Embryonic facial prominence (tissue), 1 donor: ENCODE measurements at regions not wholly inside any gene's neighbourhood (a gene's known extent, or its start where the extent isn't known, plus 50 kb on each side); places are given as distances from the start of the nearest gene placed in this dataset.
"Not testable (repeated sequence)": the region's sequence is repeated elsewhere in the genome, so short reads cannot be mapped to it uniquely, and the experiment has no call there.

Source experiments
- DNase-seq: peaks from one replicate; pipeline ENCODE4 v3.0.0-alpha.2; 2016; ENCODE audit errors: extremely low spot score

DNA sequence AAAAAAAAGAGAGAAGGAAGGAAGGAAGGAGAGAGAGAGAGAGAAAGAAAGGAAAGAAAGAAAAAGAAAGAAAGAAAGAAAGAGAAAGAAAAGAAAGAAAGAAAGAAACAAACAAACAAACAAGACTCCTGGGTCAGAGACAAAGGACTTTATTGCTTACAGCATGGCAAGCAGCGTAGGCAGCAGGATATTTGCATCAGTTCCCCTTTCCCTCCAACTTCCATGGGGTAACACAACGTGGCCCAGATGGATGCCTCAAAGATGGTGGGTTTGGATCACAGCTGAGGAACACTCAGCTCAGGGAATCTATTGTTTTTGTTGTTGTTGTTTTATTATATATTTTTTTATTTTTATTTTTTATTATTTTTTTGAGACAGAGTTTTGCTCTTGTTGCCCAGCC lies 128.5 kb upstream of the VKORC1L1 start:
- DNase-seq, result no peak

DNA sequence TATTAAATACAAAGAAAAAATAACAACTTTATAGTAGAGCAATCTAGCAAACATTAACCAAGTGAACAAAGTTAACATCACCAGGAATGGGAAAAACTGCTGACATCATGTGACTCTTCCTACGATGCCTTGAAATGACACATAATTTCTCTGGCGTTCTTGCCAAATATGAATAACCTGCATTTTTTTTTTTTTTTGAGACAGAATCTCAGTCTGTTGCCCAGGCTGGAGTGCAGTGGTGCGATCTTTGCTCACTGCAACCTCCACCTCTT lies 126.5 kb upstream of the VKORC1L1 start:
- no peak for DNase-seq

DNA sequence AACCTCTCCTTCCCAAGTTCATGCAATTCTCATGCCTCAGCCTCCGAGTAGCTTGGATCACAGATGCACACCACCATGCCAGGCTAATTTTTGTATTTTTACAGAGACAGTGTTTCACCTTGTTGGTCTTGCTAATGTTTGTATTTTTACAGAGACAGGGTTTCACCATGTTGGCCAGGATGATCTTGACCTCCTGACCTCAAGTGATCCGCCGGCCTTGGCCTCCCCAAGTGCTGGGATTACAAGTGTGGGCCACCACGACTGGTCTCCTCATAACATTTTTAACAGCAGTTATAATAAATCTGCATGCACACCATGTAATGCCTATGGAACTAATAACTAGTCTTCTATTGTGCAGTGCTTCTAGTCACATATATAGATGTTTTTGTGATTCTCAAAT lies 123.8 kb upstream of the VKORC1L1 start:
- DNase-seq, result no peak

DNA sequence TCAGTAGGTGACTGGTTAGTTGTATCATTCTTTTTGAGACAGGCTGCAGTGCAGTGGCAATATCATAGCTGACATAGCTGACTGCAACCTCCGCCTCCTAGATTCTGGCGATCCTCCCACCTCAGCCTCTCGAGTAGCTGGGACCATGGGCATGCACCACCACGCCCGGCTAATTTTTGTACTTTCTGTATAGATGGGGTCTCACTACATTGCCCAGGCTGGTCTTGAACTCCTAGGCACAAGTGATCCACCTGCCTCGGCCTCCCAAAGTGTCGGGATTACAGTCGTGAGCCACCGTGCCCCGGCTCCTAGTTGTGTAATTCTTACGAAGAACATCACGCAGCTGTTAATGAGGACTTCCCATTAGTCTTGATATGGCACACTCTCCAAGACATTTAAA lies 123.4 kb upstream of the VKORC1L1 start:
- no peak for DNase-seq

DNA sequence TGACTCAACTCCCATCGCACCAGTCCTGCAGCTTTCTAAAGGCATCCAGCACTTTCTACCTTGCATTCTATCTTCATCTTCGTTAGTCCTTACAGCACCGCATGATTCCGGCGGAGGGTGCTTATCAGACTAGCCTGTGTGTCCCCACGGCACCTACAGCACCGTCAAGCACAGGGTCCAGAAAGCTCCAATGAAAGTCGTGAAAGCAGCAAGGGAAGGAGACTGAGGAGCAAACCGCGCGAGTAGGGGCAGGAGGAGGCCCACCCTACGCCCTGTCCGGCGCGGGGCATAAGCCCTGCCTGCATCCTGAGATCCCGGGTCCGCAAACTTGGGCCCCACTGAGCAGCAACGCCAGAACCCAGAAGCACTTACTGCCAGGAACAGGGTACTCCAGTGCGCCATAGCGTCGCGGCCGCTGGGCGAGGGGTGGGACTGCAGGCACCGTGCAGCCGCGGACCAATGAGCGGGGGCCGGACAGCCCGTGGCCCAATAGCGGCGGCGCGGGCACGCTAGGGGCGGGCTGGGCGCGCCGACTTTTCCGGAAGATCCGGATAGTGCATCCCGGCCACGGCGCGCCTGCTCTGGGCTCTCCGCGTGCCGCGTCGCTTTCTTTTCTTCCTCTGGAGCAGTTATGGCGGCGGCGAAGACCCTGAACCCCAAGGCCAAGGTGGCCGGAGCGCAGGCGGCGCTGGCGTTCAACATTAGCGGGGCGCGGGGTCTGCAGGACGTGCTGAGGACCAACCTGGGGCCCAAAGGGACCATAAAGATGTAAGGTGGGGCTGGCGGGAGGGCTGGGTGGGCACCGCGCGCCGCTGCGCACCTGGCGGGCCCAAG lies 122.1 kb upstream of the VKORC1L1 start:
- DNase-seq, result peak; percentile 64

DNA sequence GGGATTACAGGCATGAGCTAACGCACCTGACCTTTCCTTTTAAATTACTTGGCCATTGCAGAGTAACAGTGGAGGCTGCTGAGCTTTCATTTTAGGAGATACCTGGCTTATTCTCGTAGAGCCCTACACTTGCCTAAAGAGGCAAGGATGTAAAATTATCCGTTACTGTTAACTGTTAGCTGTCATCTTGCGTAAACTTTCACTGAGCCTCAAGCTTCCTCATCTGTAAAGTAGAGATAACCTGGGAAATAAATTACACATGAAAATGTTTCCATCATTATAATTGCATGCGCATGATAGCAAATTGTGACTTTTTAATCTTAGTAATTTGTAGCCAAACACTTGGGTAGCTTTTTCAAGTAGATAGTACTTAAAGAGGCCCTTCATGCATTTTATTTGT lies 118.8 kb upstream of the VKORC1L1 start:
- not testable (repeated sequence) for DNase-seq

DNA sequence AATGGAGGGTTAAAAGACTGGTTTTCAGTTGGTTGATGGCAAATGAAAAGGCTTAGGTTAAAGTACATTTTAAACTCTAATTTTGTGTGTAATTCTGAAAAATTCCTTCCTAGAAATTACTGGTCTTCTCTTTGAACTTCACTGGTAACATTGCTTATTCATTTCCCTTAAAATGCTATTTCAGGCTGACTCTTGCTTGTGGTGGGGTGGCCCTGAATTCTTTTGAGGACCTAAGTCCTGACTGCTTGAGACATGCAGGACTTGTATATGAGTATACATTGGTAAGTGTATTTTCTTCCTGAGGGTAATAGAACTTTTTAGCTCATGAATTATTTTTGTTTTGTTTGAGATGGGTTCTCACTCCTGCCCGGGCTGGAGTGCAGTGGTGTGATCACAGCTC lies 113.9 kb upstream of the VKORC1L1 start:
- not testable (repeated sequence) for DNase-seq

DNA sequence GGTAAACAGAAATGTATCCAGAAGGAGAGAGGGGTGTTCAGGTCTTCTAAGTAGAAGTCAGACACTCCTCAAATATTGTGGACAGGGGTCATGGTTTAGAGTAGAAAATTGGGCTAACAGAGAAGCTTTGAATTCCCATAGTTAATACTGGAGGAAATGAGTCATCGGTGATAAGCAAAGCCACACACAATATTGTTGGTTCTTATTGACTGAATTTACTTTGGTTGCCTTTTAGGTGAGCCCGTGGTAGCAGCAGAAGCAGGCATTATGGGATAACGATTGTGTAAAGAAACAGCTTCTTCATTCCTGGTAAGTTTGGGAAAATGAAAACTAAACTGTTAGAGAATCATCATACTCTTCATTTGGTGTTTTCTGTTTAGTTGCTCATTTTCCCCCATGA lies 110.2 kb upstream of the VKORC1L1 start:
- not testable (repeated sequence) for DNase-seq

DNA sequence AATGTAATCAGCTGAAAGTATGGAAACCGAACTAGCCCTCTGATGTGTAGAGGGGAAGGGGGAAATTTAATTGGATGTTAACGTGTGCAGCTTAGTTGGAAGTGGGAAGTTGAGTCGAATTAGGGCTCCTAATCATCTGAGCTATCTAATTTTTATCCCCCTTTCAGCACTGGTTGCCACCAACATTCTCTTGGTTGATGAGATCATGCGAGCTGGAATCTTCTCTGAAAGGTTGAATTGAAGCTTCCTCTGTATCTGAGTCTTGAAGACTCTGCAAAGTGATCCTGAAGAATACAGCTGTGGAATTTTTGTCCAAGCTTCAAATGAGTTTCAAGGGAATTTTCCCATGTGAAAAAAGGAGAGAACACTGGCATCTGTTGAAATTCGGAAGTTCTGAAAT lies 109.8 kb upstream of the VKORC1L1 start:
- not testable (repeated sequence) for DNase-seq

DNA sequence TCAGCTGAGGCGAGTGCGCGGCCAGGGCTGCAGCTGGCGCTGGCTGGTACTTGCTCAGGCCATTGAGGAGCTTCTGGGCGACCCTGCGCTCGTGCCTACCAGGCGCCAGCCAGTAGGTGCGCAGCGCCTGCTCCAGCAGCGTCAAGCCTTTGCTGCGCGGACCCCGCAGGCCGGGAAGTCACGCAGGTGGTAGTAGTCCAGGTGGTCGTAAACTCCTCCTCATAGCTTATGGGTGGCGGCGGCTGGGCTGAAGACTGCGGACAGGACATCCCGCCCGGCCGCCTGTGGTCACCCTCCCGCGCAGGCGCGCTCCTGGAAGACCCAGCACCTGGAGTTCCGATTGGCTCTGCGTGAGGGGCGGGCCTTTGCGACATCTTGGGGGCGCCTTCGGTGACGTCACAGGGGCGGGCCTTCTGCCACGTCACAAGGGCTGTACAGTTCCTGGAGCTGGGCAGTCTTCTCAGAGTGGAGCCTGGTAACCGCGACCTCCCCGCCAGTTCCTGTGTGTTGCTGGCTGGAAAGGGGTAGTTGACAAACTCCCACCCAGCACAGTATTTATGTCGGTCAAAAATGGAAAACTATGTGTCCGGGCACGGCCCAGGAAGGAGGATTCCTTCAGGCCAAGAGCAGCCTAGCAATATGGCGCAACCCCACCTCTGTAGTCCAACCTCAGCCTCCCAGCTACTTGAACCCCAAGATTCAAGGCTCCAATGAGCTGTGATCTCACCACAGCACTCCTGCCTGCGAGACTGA lies 102.2 kb upstream of the VKORC1L1 start:
- DNase-seq, result peak; percentile 80

DNA sequence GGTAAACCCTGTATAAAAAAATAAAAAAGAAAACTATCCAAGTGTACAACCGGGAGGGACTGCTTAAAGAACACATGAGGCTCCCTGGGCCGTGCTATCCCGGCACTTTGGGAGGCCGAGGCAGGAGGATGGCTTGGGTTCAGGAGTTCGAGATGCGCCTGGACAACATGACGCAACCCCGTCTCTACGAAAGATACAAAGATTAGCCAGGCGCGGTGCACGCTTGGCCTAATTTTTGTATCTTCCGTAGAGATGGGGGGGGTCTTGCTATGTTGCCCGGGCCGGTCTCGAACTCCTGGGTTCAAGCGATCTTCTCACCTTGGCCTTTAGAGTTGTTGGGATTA lies 101.7 kb upstream of the VKORC1L1 start:
- not testable (repeated sequence) for DNase-seq

DNA sequence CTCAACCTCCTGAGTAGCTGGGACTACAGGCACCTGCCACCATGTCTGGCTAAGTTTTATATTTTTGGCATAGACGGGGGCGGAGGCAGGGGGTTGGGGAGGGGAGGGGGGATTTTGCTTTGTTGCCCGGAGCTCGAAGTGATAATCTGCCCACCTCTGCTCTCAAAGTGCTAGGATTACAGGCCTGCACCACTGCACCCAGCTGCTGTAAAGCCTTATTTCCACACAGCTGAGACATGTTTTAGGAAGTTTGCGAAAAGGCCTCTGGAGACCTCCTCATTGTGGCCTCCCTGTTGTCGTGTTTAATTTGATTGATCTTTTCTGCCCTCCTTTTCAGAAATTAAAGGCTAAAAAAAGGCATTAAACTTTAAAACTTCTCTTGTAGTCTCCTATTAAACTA lies 96.2 kb upstream of the VKORC1L1 start:
- not testable (repeated sequence) for DNase-seq

DNA sequence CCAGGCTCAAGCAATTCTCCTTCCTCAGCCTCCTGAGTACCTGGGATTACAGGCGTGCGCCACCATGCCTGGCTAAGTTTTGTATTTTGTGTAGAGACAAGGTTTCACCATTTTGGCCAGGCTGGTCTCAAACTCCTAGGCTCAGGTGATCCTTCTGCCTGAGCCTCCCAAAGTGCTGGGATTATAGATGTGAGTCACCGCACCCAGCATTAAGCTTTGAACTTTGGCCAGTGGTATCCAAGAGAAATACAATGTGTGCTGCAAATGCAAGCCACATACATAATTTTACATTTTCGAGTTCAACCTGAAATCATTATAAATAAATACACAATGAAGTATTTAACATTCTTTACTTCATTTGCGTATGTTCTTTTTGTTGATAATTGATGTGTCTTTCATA lies 82.9 kb upstream of the VKORC1L1 start:
- not testable (repeated sequence) for DNase-seq

DNA sequence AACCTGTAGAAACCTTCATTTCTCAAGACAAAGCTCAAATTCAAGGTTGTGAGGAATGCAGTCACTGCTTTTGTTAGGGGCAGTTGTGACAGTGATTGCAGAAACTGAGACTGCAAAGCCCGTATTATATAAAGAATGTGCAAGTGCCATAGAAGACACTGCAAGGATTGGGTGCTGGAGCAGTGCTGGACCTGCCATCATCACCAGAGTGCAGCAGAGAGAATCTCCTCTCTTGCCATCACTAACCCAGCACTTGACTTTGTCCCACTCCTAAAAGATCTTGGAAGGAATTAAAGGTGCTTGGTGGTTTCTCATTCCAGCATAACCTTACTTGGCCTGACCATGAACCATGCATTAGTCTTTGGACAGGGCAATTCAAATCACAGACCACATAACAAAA lies 81.1 kb upstream of the VKORC1L1 start:
- not testable (repeated sequence) for DNase-seq

DNA sequence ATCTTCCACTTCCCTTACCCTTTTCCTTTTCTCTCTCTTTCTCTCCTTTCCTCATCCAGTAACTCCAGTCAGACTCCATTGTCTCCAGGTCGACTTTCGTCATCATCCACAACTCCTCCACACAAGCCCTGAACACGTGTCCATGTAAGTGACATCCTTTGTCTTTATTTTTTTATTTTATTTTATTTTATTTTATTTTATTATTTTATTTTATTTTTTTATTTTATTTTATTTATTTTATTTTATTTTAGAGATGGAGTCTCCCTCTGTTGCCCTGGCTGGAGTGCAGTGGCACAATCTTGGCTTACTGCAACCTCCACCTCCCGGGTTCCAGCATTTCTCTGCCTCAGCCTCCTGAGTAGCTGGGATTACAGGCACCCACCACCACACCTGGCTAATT lies 80.1 kb upstream of the VKORC1L1 start:
- not testable (repeated sequence) for DNase-seq

DNA sequence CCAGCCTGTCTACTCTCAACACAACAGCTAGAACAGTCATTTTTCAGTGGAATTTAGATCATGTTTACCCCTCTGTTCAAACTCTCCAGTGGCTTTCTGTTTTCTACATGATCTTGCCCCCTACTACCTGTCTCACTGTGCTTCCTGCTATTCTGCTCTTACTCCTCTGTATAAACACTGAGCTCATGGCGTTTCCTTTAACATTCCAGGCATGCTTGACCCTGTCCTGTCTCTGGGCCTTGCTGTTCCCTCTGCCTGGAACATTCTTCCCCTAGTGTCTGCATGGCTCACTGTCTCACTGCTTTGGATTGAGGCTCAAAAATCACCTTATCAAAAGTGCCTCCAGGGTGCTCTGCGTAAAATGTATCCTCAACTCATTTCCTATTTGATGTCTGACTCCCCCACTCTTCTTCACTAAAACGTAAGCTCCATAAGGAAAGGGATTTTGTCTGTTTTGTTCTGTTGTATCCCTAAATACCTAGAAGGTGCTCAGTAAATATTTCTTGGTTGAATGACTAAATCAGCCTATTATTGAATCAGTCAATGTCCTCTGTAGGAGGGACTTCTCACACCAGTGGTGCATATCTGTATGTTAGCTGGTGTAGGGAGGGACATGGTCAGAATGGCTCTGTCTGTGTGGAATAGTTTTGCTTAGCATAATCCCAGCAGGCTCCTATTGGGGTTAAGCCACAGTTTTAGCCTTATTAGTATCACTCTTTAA lies 78.0 kb upstream of the VKORC1L1 start:
- DNase-seq, result not testable (repeated sequence)

DNA sequence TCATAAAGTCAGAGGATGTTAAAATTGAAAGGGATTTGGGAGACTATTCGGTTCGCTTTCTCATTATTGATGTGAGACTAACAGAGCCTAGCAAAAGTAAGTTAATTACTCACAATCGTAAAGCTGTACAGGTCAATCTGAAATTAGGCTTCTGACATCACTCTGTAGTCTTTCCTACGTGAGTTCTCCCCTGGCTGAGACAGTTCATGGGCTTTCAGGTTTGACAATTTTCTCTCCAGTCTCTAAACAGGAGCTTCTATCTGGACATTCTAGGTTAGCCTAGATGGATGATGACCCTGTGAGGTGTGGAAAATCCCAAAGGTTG lies 77.5 kb upstream of the VKORC1L1 start:
- not testable (repeated sequence) for DNase-seq

DNA sequence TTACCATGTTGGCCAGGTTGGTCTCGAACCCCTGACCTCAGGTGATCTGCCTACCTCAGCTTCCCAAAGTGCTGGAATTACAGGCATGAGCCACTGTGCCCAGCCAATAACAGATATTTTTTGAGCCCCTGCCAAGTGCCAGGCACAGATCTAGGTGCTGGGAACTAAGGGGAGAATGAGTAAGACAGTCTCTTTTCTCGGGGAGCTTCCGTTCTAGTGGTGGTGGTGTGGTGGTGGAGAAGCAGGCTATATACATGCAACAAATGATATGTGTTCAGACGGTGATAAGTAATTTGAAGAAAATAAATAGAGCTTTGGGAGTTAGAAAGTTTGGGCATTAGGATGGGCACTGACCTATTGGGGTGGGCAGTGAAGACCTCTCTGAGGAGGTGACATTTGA lies 76.7 kb upstream of the VKORC1L1 start:
- no peak for DNase-seq

DNA sequence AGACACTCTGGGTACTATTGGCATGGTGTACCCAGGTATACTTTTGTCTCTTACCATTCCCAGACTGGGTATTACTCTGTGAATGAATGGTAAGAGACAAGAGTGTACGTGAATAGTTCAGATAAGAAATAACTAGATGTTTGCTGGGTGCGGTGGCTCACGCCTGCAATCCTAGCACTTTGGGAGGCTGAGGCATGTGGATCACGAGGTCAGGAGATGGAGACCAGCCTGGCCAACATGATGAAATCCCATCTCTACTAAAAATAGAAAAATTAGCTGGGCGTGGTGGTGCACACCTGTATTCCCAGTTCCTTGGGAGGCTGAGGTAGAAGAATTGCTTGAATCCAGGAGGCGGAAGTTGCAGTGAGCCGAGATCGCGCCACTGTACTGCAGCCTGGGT lies 75.8 kb upstream of the VKORC1L1 start:
- not testable (repeated sequence) for DNase-seq

DNA sequence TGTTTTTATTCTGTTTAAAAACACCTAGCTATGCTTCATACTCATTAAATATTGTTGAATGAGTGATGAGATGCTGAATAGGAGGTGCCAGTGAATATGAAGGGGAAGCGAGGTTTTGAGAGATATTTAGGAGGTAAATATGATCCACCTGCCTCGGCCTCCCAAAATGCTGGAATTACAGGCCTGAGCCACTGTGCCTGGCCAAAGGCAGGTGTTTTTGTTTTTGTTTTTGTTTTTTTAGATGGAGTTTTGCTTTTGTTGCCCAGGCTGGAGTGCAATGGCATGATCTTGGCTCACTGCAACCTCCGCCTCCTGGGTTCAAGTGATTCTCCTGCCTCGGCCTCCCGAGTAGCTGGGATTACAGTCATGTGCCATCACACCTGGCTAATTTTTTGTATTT lies 75.3 kb upstream of the VKORC1L1 start:
- DNase-seq, result not testable (repeated sequence)

DNA sequence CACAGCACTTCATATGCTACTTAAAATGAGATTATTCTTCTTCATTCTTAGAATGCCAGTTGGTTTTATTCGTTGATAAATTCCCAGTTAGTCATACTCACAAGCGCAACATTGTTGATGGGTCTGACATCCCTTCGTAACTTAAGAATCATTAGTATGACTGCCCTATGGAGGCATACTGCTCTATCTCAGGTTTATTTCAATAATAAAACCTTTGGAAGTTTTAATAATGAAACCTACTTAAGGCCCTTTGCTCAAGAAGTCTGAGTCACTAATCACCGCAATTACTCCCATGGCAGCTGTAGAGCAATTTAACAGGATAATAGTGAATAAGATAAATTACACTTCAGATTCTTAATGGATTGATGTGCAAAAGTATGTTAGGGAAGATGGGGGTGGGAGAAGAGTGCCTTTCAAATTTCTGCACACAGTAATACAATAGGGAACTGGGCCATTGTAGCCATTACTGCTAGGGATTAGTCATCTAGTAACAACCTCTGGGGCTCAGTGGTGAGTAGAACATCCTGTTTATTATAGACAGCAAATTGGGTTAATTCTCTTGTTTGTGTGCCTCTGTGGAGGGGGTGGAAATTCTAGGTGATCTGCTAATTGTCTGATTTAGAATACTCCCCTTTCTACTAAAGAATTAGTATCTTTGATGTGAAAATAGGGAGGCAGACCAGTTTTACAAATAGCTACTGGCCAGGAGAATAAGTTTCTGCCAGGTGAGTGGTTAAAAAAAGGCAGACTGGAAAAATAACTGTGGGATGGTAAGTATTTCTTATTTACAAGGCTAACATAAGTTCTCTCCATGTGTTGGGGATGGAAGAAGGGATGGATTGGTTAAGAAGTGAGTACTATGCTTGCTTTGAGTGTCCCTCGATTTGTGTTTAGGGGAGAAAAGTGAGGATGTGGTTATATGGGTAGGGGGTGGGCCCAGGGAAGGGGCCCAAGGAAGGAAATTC lies 74.5 kb upstream of the VKORC1L1 start:
- no peak for DNase-seq

DNA sequence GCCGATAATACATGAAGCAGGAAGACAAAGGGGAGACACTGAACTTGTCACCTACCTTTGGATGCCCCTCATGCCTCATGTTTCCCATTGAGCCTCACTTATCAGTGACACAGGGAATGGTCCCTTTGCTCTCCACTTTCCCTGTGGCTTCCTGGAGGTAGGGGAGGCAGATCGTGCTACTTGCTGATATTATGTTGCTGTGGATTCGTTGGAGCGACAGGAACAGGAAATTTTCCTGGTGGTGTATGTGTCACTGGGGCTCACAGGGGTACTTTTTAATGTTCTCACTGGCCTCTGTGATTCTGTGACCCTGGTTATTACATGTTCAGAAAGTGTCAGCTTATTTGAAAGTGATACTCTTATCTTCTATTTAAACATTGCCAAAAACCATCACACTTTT lies 72.7 kb upstream of the VKORC1L1 start:
- DNase-seq, result not testable (repeated sequence)
